ENCODE measurements at regions not wholly inside any gene's neighbourhood (a gene's known extent, or its start where the extent isn't known, plus 50 kb on each side); places are given as distances from the start of the nearest gene placed in this dataset.

DNA sequence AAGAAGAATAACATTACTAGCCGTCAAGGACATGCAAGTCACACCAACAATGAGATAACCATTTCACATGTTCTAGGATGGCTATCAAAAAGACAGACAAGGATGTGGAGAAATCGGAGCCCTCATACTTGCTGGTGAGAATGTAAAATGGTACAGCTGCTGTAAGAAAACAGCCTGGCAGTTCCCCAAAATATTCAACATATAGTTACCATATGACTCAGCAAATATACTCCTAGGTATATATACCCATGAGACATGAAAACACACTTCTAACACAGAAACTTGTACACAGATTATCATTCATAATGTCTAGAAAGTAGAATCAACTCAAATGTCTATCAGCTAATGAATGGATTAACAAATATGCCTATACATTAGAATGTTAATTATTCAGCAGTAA, 105.4 kb upstream of the PCAT7 start:
- no peaks in the 10 kb centered on the region for H4K20me1 ChIP-seq (ENCODE audit: insufficient read depth, low read length)
- H3K27ac ChIP-seq (ENCODE audit: insufficient read depth, low read length) = no peak overlapping the region
- H4K8ac ChIP-seq (ENCODE audit: low read depth in 2 of 2, low read length in 2 of 2) = no peak overlapping the region
- no peak overlapping the region for H4K5ac ChIP-seq (ENCODE audit: low read depth, low read length)
- intact Hi-C loops (cut with micrococcal nuclease) = no loop called here
- ChIA-PET CTCF (no interaction called here), POLR2A (ENCODE audit: unreplicated experiment) (no interaction called here)
- dilution Hi-C loops (cut with HindIII; ENCODE audit: low sequenced_read_pairs, unreplicated experiment) = no loop called here
- no peak overlapping the region for H2BK15ac ChIP-seq (ENCODE audit: low read depth, low read length)
- TF ChIP-seq RFX5 (IDR thresholded peaks at IDR 0.05; ENCODE audit: low read depth, low read length) = no peak
- peak; percentile 80 for TF ChIP-seq NFE2L2 (IDR thresholded peaks at IDR 0.05; ENCODE audit: low read depth, low read length)
- H3K18ac ChIP-seq (ENCODE audit: low read depth, low read length) = no peak overlapping the region
- no peaks in the 10 kb centered on the region for H3K4me1 ChIP-seq (ENCODE audit: control insufficient read depth, insufficient read depth, low read length)
- no peak overlapping the region for H2BK120ac ChIP-seq (ENCODE audit: low read depth, low read length)
- H3K4me3 ChIP-seq (ENCODE audit: insufficient read depth, low read depth, low read length) = no peak overlapping the region
- no peak overlapping the region for H3K4me2 ChIP-seq (ENCODE audit: low read depth, low read length)
- no peak overlapping the region for H3K9ac ChIP-seq (ENCODE audit: low read depth, low read length)
- ATAC-seq (ENCODE audit: low read depth) (no peak), DNase-seq (no peak)
- no peak overlapping the region for H2AK5ac ChIP-seq (ENCODE audit: low read depth, low read length)
- no peak overlapping the region for H2AFZ ChIP-seq (replicated peaks; ENCODE audit: low read length, poor library complexity)
- H3K79me1 ChIP-seq (ENCODE audit: low read depth in 1 of 2, low read length in 2 of 2) = peaks cover 8% of the 10 kb centered on the region in 2 experiments; a peak in 2 of 4 replicates
- H3K36me3 ChIP-seq (ENCODE audit: control insufficient read depth, insufficient read depth, low read length) = peaks cover 12% of the 10 kb centered on the region; the same call in 1 of the 2 replicates
- WGBS, 2 experiments (ENCODE audit: extremely low coverage in 2 of 2, insufficient read length in 1 of 2) = no CpG with 5 or more reads among the region's 2 CpGs
- no peak overlapping the region for H2BK5ac ChIP-seq (ENCODE audit: low read depth, low read length, poor library complexity, severe bottlenecking)
- BruUV-seq (replicated peaks) = no TSS peak
- no peak overlapping the region for H2BK20ac ChIP-seq (ENCODE audit: low read depth, low read length)
- in situ Hi-C loops (cut with MboI; ENCODE audit: low sequenced_read_pairs) = no loop called here
- no peak overlapping the region for H3K56ac ChIP-seq (ENCODE audit: extremely low read depth, insufficient read depth, low read length)
- H4K91ac ChIP-seq (ENCODE audit: insufficient read depth, low read depth, low read length) = no peak overlapping the region
- no peaks in the 10 kb centered on the region for H3K27me3 ChIP-seq (ENCODE audit: control insufficient read depth, insufficient read depth, low read length)
- no peak overlapping the region for H3K23ac ChIP-seq (ENCODE audit: low read depth, low read length)
- no peak overlapping the region for H3K4ac ChIP-seq (ENCODE audit: low read depth, low read length)
- no peaks in the 10 kb centered on the region for H3K9me3 ChIP-seq (ENCODE audit: control insufficient read depth, insufficient read depth, low read length)
- H3K9me1 ChIP-seq (ENCODE audit: insufficient read depth, low read length) = peaks cover 3% of the 10 kb centered on the region; the same call in 1 of the 2 replicates
- no peak overlapping the region for H2AK9ac ChIP-seq (replicated peaks; ENCODE audit: low read depth, low read length, poor library complexity)
- no peak overlapping the region for H3K14ac ChIP-seq (replicated peaks; ENCODE audit: low read depth, low read length)

All from IMR-90 (cell line).